ENCODE measurements at regions not wholly inside any gene's neighbourhood (a gene's known extent, or its start where the extent isn't known, plus 50 kb on each side); places are given as distances from the start of the nearest gene placed in this dataset.

GRCh38 chr2:18871430-18871829, 282.1 kb upstream of the NT5C1B start:
- TF ChIP-seq CTCF (IDR thresholded peaks at IDR 0.05; ENCODE audit: low read depth, low read length) (no peak), EZH2phosphoT487 (IDR thresholded peaks at IDR 0.05; ENCODE audit: low read depth) (no peak)
